NT2/D1 (cell line): ENCODE measurements at regions not wholly inside any gene's neighbourhood (a gene's known extent, or its start where the extent isn't known, plus 50 kb on each side); places are given as distances from the start of the nearest gene placed in this dataset.

Source experiments
- SUZ12 ChIP-seq: IDR thresholded peaks from 2 replicates; pipeline ENCODE4 v1.6.1; 2011; ENCODE audit not compliant: insufficient read length, insufficient read depth; ENCODE audit errors: extremely low read depth
- YY1 ChIP-seq: IDR thresholded peaks from 2 replicates; pipeline ENCODE4 v1.6.1; 2011; ENCODE audit not compliant: insufficient read length, insufficient read depth
- ZNF274 ChIP-seq: IDR thresholded peaks from 2 replicates; pipeline ENCODE4 v1.6.1; 2011; ENCODE audit warnings: mild to moderate bottlenecking, low read depth, low read length

DNA sequence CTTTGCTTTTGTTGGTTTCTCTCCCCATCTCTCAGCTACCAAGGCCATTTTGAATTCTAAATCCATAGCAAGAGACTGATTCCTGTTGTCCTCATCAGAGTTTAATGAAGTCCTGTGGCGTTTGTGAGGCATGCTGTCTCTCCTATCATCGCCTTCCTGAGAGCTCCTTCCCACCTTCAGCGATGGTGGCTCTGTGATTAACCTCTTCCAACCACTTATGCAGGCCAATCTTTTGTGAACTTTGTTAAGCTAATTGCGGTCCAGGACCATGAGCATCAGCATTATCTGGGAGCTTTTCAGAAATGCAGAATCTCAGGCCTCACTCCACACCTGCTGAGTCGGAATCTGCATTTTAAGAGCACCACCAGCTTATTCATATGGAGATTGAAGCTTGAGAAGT, 272.5 kb upstream of the CDYL start:
- TF ChIP-seq SUZ12 = no peak
- TF ChIP-seq YY1 = no peak
- no peak for TF ChIP-seq ZNF274
